SK-N-SH (cell line): ENCODE measurements at regions not wholly inside any gene's neighbourhood (a gene's known extent, or its start where the extent isn't known, plus 50 kb on each side); places are given as distances from the start of the nearest gene placed in this dataset.
A peak's percentile ranks its signal among the peaks of the same experiment; 100 is the strongest.
"Not testable (repeated sequence)": the region's sequence is repeated elsewhere in the genome, so short reads cannot be mapped to it uniquely, and the experiment has no call there.

Experiments used
- CTCF ChIA-PET: fragments of 300-600, 350-600 bp; formaldehyde crosslinking; extraction: SDS; loops from one replicate; lab custom pipeline; 2021; lab: Yijun Ruan, JAX
- POLR2A ChIA-PET: fragments of 350-600 bp; sonication (Branson Sonifier 250); formaldehyde crosslinking; extraction: SDS; loops from one replicate; lab custom pipeline; 2020; ENCODE audit warnings: antibody characterized with exemption, inconsistent platforms; lab: Yijun Ruan, JAX
- DNase-seq: peaks from one replicate; pipeline ENCODE4 v3.0.0; 2012
- H2AFZ ChIP-seq: fragments of 200-600 bp; sonication (generic); 2 replicates; pipeline ENCODE4 v1.8.1; 2016; ENCODE audit warnings: antibody characterized with exemption, mild to moderate bottlenecking, low read depth
- H3F3A ChIP-seq: fragments of 200-600 bp; sonication (generic); replicated peaks from 2 replicates; pipeline ENCODE3; 2016; ENCODE audit warnings: antibody characterized with exemption, mild to moderate bottlenecking; ENCODE audit not compliant: insufficient read depth
- H3K27ac ChIP-seq, 2 experiments: fragments of 200-500 bp in 1 of 2; fragments of 200-600 bp in 1 of 2; sonication (Bioruptor generic) in 1 of 2; sonication (generic), shearing (Covaris generic) in 1 of 2; 2 replicates each; pipeline versions ENCODE4 v1.5.1 to v1.6.1; 2014 to 2016; ENCODE audit warnings: low read depth in 2 of 2, inconsistent platforms in 1 of 2, low read length in 1 of 2, mild to moderate bottlenecking in 1 of 2, mixed read lengths in 1 of 2
- H3K27me3 ChIP-seq: fragments of 200-600 bp; sonication (generic), shearing (Covaris generic); 2 replicates; pipeline ENCODE4 v1.6.1; 2016; ENCODE audit warnings: mixed run types; ENCODE audit not compliant: insufficient read depth
- H3K36me3 ChIP-seq, 2 experiments: fragments of 200-500 bp in 1 of 2; fragments of 200-600 bp in 1 of 2; sonication (Bioruptor generic) in 1 of 2; sonication (generic) in 1 of 2; replicated peaks in 1 of 2; 2 replicates each; pipeline versions ENCODE3 to v1.5.1; 2014 to 2016; ENCODE audit warnings: low read length in 1 of 2, mild to moderate bottlenecking in 1 of 2; ENCODE audit not compliant: insufficient read depth in 2 of 2, control insufficient read depth in 1 of 2
- H3K4me1 ChIP-seq, 2 experiments: fragments of 200-500 bp in 1 of 2; fragments of 200-600 bp in 1 of 2; sonication (Bioruptor generic) in 1 of 2; sonication (generic), shearing (Covaris generic) in 1 of 2; 2 replicates each; pipeline versions ENCODE4 v1.5.1 to v1.6.1; 2014 to 2016; ENCODE audit warnings: low read depth in 1 of 2, low read length in 1 of 2, mixed run types in 1 of 2; ENCODE audit not compliant: insufficient read depth in 2 of 2, control insufficient read depth in 1 of 2
- H3K4me2 ChIP-seq: fragments of 200-600 bp; sonication (generic), shearing (Covaris generic); 2 replicates; pipeline ENCODE4 v1.6.1; 2017; ENCODE audit warnings: mixed run types
- H3K4me3 ChIP-seq, 2 experiments: fragments of 200-500 bp in 1 of 2; fragments of 200-600 bp in 1 of 2; sonication (Bioruptor generic) in 1 of 2; sonication (generic), shearing (Covaris generic) in 1 of 2; 2 replicates each; pipeline versions ENCODE4 v1.5.1 to v1.8.1; 2014 to 2016; ENCODE audit warnings: low read depth in 2 of 2, inconsistent platforms in 1 of 2, low read length in 1 of 2, mild to moderate bottlenecking in 1 of 2, mixed read lengths in 1 of 2, moderate library complexity in 1 of 2
- H3K79me2 ChIP-seq: fragments of 200-600 bp; sonication (generic); 2 replicates; pipeline ENCODE4 v1.8.1; 2017; ENCODE audit warnings: mild to moderate bottlenecking; ENCODE audit not compliant: insufficient read depth
- H3K9ac ChIP-seq: fragments of 200-600 bp; sonication (generic); 2 replicates; pipeline ENCODE4 v1.6.1; 2017; ENCODE audit warnings: mixed run types
- H3K9me2 ChIP-seq: fragments of 200-600 bp; sonication (generic); 2 replicates; pipeline ENCODE4 v1.6.1; 2017; ENCODE audit warnings: mixed run types
- H3K9me3 ChIP-seq: fragments of 200-600 bp; sonication (generic); 2 replicates; pipeline ENCODE4 v1.6.1; 2017; ENCODE audit warnings: mixed run types, mild to moderate bottlenecking, moderate library complexity
- H4K20me1 ChIP-seq: fragments of 200-600 bp; sonication (generic); 2 replicates; pipeline ENCODE4 v1.6.1; 2017; ENCODE audit warnings: mild to moderate bottlenecking, mixed run types; ENCODE audit not compliant: insufficient read depth
- CHD2 ChIP-seq: fragments of 150-350 bp; IDR thresholded peaks from 2 replicates; pipeline ENCODE4 v1.6.1; 2018; ENCODE audit warnings: low read length; ENCODE audit not compliant: partially characterized antibody
- FOXM1 ChIP-seq: IDR thresholded peaks from 2 replicates; pipeline ENCODE4 v1.4.0; 2012; ENCODE audit warnings: low read depth, mild to moderate bottlenecking
- GATA2 ChIP-seq: sonication (generic); formaldehyde crosslinking; IDR thresholded peaks from 2 replicates; pipeline ENCODE4 v1.5.0; 2020; ENCODE audit warnings: mild to moderate bottlenecking, missing genetic modification reagents
- JUND ChIP-seq: IDR thresholded peaks from 2 replicates; pipeline ENCODE4 v1.4.0; 2012
- MEF2A ChIP-seq: IDR thresholded peaks from 2 replicates; pipeline ENCODE4 v1.4.0; 2012; ENCODE audit warnings: low read depth, borderline replicate concordance
- MXI1 ChIP-seq: IDR thresholded peaks from 2 replicates; pipeline ENCODE4 v1.6.1; 2012; ENCODE audit warnings: mild to moderate bottlenecking, low read depth, low read length, improper control_type of control experiment
- NFIC ChIP-seq: IDR thresholded peaks from 2 replicates; pipeline ENCODE4 v1.4.0; 2012; ENCODE audit warnings: borderline replicate concordance
- PBX3 ChIP-seq: IDR thresholded peaks from 2 replicates; pipeline ENCODE4; 2012
- RCOR1 ChIP-seq: fragments of 150-350 bp; IDR thresholded peaks from 2 replicates; pipeline ENCODE4 v1.6.1; 2017; ENCODE audit warnings: antibody characterized with exemption, low read length
- RFX5 ChIP-seq: IDR thresholded peaks from 2 replicates; pipeline ENCODE4 v1.6.1; 2012; ENCODE audit warnings: mild to moderate bottlenecking, improper control_type of control experiment, low read length
- RXRA ChIP-seq: IDR thresholded peaks from 2 replicates; pipeline ENCODE4 v1.4.0; 2012; ENCODE audit warnings: low read depth, mild to moderate bottlenecking, borderline replicate concordance
- SMC3 ChIP-seq: IDR thresholded peaks from 2 replicates; pipeline ENCODE4 v1.6.1; 2012; ENCODE audit warnings: low read depth, low read length, improper control_type of control experiment
- TCF12 ChIP-seq: IDR thresholded peaks from 2 replicates; pipeline ENCODE4 v1.4.0; 2012
- TEAD4 ChIP-seq: IDR thresholded peaks from 2 replicates; pipeline ENCODE4 v1.4.0; 2012; ENCODE audit warnings: mild to moderate bottlenecking, borderline replicate concordance; ENCODE audit not compliant: insufficient read depth
- WGBS: methylation state at CpG from one replicate; pipeline ENCODE4 v1.1.6; 2017; ENCODE audit warnings: low lambda C conversion rate; 5-methylcytosine and 5-hydroxymethylcytosine counted together
- TF ChIP-seq, protein P1 (sequence below): IDR thresholded peaks from 2 replicates; pipeline ENCODE4 v1.4.0; 2012; ENCODE audit warnings: low read depth
- TF ChIP-seq, protein P2 (sequence below): fragments of 200-600 bp; sonication (generic); IDR thresholded peaks from 2 replicates; pipeline ENCODE4 v1.6.1; 2017; ENCODE audit warnings: antibody characterized with exemption, mild to moderate bottlenecking, moderate library complexity
- TF ChIP-seq, protein P3 (sequence below): fragments of 150-350 bp; IDR thresholded peaks from 2 replicates; pipeline ENCODE4 v1.6.1; 2017; ENCODE audit warnings: antibody characterized with exemption, low read length, low read depth, borderline replicate concordance

- TF ChIP-seq, protein P1, sequence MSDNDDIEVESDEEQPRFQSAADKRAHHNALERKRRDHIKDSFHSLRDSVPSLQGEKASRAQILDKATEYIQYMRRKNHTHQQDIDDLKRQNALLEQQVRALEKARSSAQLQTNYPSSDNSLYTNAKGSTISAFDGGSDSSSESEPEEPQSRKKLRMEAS = peak; percentile 55
- TF ChIP-seq MXI1 (no peak), RFX5 (no peak), NFIC (peak; percentile 85), FOXM1 (peak; percentile 37; the same call in 1 of the 2 replicates), PBX3 (peak; percentile 86), SMC3 (no peak), TCF12 (peak; percentile 92), TEAD4 (peak; percentile 68), JUND (peak; percentile 80), RCOR1 (no peak), CHD2 (no peak), RXRA (peak; percentile 69; the same call in 1 of the 2 replicates), GATA2 (CRISPR knock-in tag) (no peak), MEF2A (peak; percentile 59; the same call in 1 of the 2 replicates)
- TF ChIP-seq, protein P2, sequence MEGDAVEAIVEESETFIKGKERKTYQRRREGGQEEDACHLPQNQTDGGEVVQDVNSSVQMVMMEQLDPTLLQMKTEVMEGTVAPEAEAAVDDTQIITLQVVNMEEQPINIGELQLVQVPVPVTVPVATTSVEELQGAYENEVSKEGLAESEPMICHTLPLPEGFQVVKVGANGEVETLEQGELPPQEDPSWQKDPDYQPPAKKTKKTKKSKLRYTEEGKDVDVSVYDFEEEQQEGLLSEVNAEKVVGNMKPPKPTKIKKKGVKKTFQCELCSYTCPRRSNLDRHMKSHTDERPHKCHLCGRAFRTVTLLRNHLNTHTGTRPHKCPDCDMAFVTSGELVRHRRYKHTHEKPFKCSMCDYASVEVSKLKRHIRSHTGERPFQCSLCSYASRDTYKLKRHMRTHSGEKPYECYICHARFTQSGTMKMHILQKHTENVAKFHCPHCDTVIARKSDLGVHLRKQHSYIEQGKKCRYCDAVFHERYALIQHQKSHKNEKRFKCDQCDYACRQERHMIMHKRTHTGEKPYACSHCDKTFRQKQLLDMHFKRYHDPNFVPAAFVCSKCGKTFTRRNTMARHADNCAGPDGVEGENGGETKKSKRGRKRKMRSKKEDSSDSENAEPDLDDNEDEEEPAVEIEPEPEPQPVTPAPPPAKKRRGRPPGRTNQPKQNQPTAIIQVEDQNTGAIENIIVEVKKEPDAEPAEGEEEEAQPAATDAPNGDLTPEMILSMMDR = no peak
- TF ChIP-seq, protein P3, sequence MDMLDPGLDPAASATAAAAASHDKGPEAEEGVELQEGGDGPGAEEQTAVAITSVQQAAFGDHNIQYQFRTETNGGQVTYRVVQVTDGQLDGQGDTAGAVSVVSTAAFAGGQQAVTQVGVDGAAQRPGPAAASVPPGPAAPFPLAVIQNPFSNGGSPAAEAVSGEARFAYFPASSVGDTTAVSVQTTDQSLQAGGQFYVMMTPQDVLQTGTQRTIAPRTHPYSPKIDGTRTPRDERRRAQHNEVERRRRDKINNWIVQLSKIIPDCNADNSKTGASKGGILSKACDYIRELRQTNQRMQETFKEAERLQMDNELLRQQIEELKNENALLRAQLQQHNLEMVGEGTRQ = no peak
Observed at GRCh38 chr11:86735451-86736290, 63.3 kb upstream of the ME3 start (continued).

DNA sequence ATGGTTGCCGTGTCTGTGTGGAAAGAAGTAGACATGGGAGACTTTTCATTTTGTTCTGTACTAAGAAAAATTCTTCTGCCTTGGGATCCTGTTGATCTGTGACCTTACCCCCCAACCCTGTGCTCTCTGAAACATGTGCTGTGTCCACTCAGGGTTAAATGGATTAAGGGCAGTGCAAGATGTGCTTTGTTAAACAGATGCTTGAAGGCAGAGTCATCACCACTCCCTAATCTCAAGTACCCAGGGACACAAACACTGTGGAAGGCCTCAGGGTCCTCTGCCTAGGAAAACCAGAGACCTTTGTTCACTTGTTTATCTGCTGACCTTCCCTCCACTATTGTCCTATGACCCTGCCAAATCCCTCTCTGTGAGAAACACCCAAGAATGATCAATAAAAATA is 60.3 kb upstream of the ME3 start:
- Histone ChIP-seq H3K79me2 (peaks cover 47% of the 10 kb centered on the region), H3F3A (peaks cover 44% of the 10 kb centered on the region), H3K4me1 (peaks cover 2 to 37% of the 10 kb centered on the region in 2 experiments), H3K27ac (peak overlapping the region in 1 of 2 experiments; percentile 69; a peak in 2 of 4 replicates)
- H2AFZ ChIP-seq, CTCF ChIA-PET, H3K4me3 ChIP-seq, H3K27me3 ChIP-seq, H3K9me3 ChIP-seq, DNase-seq, H3K9me2 ChIP-seq, POLR2A ChIA-PET, H3K4me2 ChIP-seq, H4K20me1 ChIP-seq, H3K9ac ChIP-seq, H3K36me3 ChIP-seq: not testable (repeated sequence)
- WGBS = no CpG with 5 or more reads among the region's 1 CpG

DNA sequence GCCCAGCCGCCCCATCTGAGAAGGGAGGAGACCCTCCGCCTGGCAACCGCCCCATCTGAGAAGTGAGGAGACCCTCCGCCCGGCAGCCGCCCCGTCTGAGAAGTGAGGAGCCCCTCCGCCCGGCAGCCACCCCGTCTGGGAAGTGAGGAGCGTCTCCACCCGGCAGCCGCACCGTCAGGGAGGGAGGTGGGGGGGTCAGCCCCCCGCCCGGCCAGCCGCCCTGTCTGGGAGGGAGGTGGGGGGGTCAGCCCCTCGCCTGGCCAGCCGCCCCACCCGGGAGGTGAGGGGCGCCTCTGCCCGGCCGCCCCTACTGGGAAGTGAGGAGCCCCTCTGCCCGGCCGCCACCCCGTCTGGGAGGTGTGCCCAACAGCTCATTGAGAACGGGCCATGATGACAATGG is 59.9 kb upstream of the ME3 start:
- POLR2A ChIA-PET, H3K4me3 ChIP-seq: not testable (repeated sequence)
- H3F3A ChIP-seq = peaks cover 39% of the 10 kb centered on the region

DNA sequence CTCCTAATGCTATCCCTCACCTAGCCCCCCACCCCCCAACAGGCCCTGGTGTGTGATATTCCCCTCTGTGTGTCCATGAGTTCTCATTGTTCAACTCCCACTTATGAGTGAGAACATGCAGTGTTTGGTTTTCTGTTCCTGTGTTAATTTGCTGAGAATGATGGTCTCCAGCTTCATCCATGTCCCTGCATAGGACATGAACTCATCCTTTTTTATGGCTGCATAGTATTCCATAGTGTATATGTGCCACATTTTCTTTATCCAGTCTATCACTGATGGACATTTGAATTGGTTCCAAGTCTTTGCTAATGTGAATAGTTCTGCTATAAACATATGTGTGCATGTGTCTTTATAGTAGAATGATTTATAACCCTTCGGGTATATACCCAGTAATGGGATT is 57.2 kb upstream of the ME3 start:
- H3F3A ChIP-seq = peaks cover 13% of the 10 kb centered on the region
- H3K4me2 ChIP-seq, H3K4me3 ChIP-seq, H3K4me1 ChIP-seq, H3K9ac ChIP-seq, POLR2A ChIA-PET, H3K27me3 ChIP-seq, H3K27ac ChIP-seq, H4K20me1 ChIP-seq, H3K36me3 ChIP-seq, H3K9me2 ChIP-seq, H2AFZ ChIP-seq, DNase-seq, H3K9me3 ChIP-seq: not testable (repeated sequence)
- peaks cover 47% of the 10 kb centered on the region for H3K79me2 ChIP-seq
- CTCF ChIA-PET = interaction anchor here (1.2 kb wide), 1 partner anchor 12 kb away, joined by 3 read pairs; no protein-coding TSS in a partner anchor
- WGBS = 89% methylated on average over 1 of the region's 1 CpG

More for the DNA sequence above, 59.9 kb upstream of the ME3 start:
- peaks cover 2 to 33% of the 10 kb centered on the region in 2 experiments for H3K4me1 ChIP-seq
- H3K27ac ChIP-seq, H3K9ac ChIP-seq, H3K27me3 ChIP-seq, H3K36me3 ChIP-seq, H4K20me1 ChIP-seq, H2AFZ ChIP-seq, DNase-seq, H3K9me2 ChIP-seq, H3K9me3 ChIP-seq, H3K4me2 ChIP-seq, CTCF ChIA-PET: not testable (repeated sequence)
- H3K79me2 ChIP-seq = peaks cover 47% of the 10 kb centered on the region
- WGBS = 86% methylated on average over 8 of the region's 27 CpGs
